Trophoblast cell (in vitro differentiated cells and primary cell): ENCODE measurements at regions not wholly inside any gene's neighbourhood (a gene's known extent, or its start where the extent isn't known, plus 50 kb on each side); places are given as distances from the start of the nearest gene placed in this dataset.
A peak's percentile ranks its signal among the peaks of the same experiment; 100 is the strongest.

Source experiments
- DNase-seq, 2 donors: peaks; one replicate each; pipeline ENCODE4 v3.0.0-alpha.2; 2016
- H2AFZ ChIP-seq: 2 replicates; pipeline ENCODE4 v1.6.1; 2013; ENCODE audit warnings: low read length, moderate library complexity, mild to moderate bottlenecking; ENCODE audit not compliant: insufficient read depth, poor library complexity
- H2AK5ac ChIP-seq: 2 replicates; pipeline ENCODE4 v1.6.1; 2013; ENCODE audit warnings: mild to moderate bottlenecking, low read length
- H2BK120ac ChIP-seq: 2 replicates; pipeline ENCODE4 v1.6.1; 2013; ENCODE audit warnings: low read length, mild to moderate bottlenecking, moderate library complexity; ENCODE audit not compliant: insufficient read depth, poor library complexity
- H2BK12ac ChIP-seq: 2 replicates; pipeline ENCODE4 v1.6.1; 2013; ENCODE audit warnings: mild to moderate bottlenecking, low read length, moderate library complexity
- H2BK5ac ChIP-seq: 2 replicates; pipeline ENCODE4 v1.6.1; 2013; ENCODE audit warnings: low read length, low read depth, moderate library complexity, mild to moderate bottlenecking; ENCODE audit not compliant: poor library complexity
- H3K14ac ChIP-seq: 2 replicates; pipeline ENCODE4 v1.6.1; 2013; ENCODE audit warnings: mild to moderate bottlenecking, low read length
- H3K18ac ChIP-seq: 2 replicates; pipeline ENCODE4 v1.6.1; 2013; ENCODE audit warnings: mild to moderate bottlenecking, low read length
- H3K23ac ChIP-seq: 2 replicates; pipeline ENCODE4 v1.6.1; 2013; ENCODE audit warnings: low read length
- H3K27ac ChIP-seq: 2 replicates; pipeline ENCODE4 v1.5.1; 2013; ENCODE audit warnings: low read depth, mild to moderate bottlenecking, inconsistent platforms, low read length, moderate library complexity
- H3K27me3 ChIP-seq: 2 replicates; pipeline ENCODE4 v1.6.1; 2013; ENCODE audit warnings: inconsistent platforms, mild to moderate bottlenecking, low read length, moderate library complexity; ENCODE audit not compliant: insufficient read depth
- H3K36me3 ChIP-seq, 2 experiments: 1 replicate in 1 of 2; 2 replicates in 1 of 2; pipeline ENCODE4 v1.6.1; 2013; ENCODE audit warnings: low read length in 2 of 2, mild to moderate bottlenecking in 2 of 2, moderate library complexity in 1 of 2; ENCODE audit not compliant: insufficient read depth in 2 of 2, control insufficient read depth in 1 of 2
- H3K4ac ChIP-seq: 2 replicates; pipeline ENCODE4 v1.6.1; 2013; ENCODE audit warnings: low read depth, mild to moderate bottlenecking, low read length, moderate library complexity
- H3K4me1 ChIP-seq, 2 experiments: 1 replicate in 1 of 2; 2 replicates in 1 of 2; pipeline ENCODE4 v1.6.1; 2013; ENCODE audit warnings: low read length in 2 of 2, mild to moderate bottlenecking in 2 of 2, moderate library complexity in 1 of 2; ENCODE audit not compliant: insufficient read depth in 2 of 2, control insufficient read depth in 1 of 2
- H3K4me2 ChIP-seq: 2 replicates; pipeline ENCODE4 v1.6.1; 2013; ENCODE audit warnings: inconsistent platforms, mild to moderate bottlenecking, low read length, moderate library complexity
- H3K4me3 ChIP-seq: 2 replicates; pipeline ENCODE4 v1.5.1; 2013; ENCODE audit warnings: mild to moderate bottlenecking, low read depth, low read length, inconsistent platforms
- H3K79me1 ChIP-seq: one replicate; pipeline ENCODE4 v1.6.1; 2013; ENCODE audit warnings: low read length
- H3K79me2 ChIP-seq: 2 replicates; pipeline ENCODE4 v1.6.1; 2013; ENCODE audit warnings: low read length, mild to moderate bottlenecking; ENCODE audit not compliant: control insufficient read depth, insufficient read depth, poor library complexity
- H3K9ac ChIP-seq: 2 replicates; pipeline ENCODE4 v1.6.1; 2013; ENCODE audit warnings: mild to moderate bottlenecking, low read length
- H3K9me3 ChIP-seq: 2 replicates; pipeline ENCODE4 v1.6.1; 2013; ENCODE audit warnings: low read depth, mild to moderate bottlenecking, control low read depth, inconsistent platforms, low read length; ENCODE audit not compliant: insufficient read depth
- H4K12ac ChIP-seq: 2 replicates; pipeline ENCODE4 v1.6.1; 2013; ENCODE audit warnings: low read depth, mild to moderate bottlenecking, low read length, moderate library complexity
- H4K8ac ChIP-seq: 2 replicates; pipeline ENCODE4 v1.6.1; 2013; ENCODE audit warnings: low read depth, mild to moderate bottlenecking, low read length, moderate library complexity
- H4K91ac ChIP-seq: one replicate; pipeline ENCODE4 v1.6.1; 2013; ENCODE audit warnings: low read depth, mild to moderate bottlenecking, low read length, moderate library complexity
- WGBS: extraction: QIAGEN DNeasy Blood & Tissue Kit; methylation state at CpG from one replicate; pipeline ENCODE4 v1.1.7; 2013; ENCODE audit warnings: missing lambda C conversion rate; ENCODE audit not compliant: insufficient read length, insufficient coverage; ENCODE audit errors: extremely low coverage; 5-methylcytosine and 5-hydroxymethylcytosine counted together

DNA sequence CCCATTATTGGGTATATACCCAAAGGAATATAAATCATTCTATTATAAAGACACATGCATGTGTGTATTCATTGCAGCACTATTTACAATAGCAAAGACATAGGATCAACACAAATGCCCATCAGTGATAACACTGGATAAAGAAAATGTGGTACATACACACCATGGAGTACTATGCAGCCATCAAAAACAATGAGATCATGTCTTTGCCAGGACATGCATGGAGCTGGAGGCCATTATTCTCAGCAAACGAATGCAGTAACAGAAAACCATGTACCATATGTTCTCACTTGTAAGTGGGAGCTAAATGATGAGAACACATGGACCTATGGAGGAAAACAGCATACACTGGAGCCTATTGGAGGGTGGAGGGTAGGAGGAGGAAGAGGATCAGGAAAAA is 402.4 kb downstream of the CSNK1G3 start:
- no peak overlapping the region for H4K91ac ChIP-seq
- no peak overlapping the region for H3K18ac ChIP-seq
- H2BK120ac ChIP-seq = no peak overlapping the region
- H3K4me1 ChIP-seq = no peaks in the 10 kb centered on the region
- H3K23ac ChIP-seq = no peak overlapping the region
- no peak overlapping the region for H2AK5ac ChIP-seq
- H3K79me1 ChIP-seq = no peaks in the 10 kb centered on the region
- no peak overlapping the region for H3K4me2 ChIP-seq
- no peak overlapping the region for H3K4me3 ChIP-seq
- H3K27me3 ChIP-seq = no peaks in the 10 kb centered on the region
- H3K79me2 ChIP-seq = no peaks in the 10 kb centered on the region
- H3K9me3 ChIP-seq = no peaks in the 10 kb centered on the region
- H2BK5ac ChIP-seq = no peak overlapping the region
- H3K27ac ChIP-seq = no peak overlapping the region
- no peak overlapping the region for H4K12ac ChIP-seq
- H3K4ac ChIP-seq = no peak overlapping the region
- H3K36me3 ChIP-seq = no peaks in the 10 kb centered on the region
- no peak overlapping the region for H4K8ac ChIP-seq
- no peak overlapping the region for H3K9ac ChIP-seq
- H2AFZ ChIP-seq = no peak overlapping the region
- H2BK12ac ChIP-seq = no peak overlapping the region
- no CpG with 5 or more reads among the region's 1 CpG for WGBS
- H3K14ac ChIP-seq = no peak overlapping the region
- no peak for DNase-seq

- Histone ChIP-seq H3K36me3 (no peaks in the 10 kb centered on the region), H2BK120ac (no peak overlapping the region), H4K91ac (no peak overlapping the region), H3K27ac (no peak overlapping the region), H3K79me2 (no peaks in the 10 kb centered on the region), H3K4ac (no peak overlapping the region), H3K9me3 (no peaks in the 10 kb centered on the region), H3K9ac (no peak overlapping the region), H3K4me3 (no peak overlapping the region), H3K18ac (no peak overlapping the region), H2BK5ac (no peak overlapping the region), H3K23ac (no peak overlapping the region), H2BK12ac (no peak overlapping the region), H4K8ac (no peak overlapping the region), H3K79me1 (no peaks in the 10 kb centered on the region), H3K4me1 (no peaks in the 10 kb centered on the region), H3K14ac (no peak overlapping the region), H3K27me3 (no peaks in the 10 kb centered on the region), H3K4me2 (no peak overlapping the region), H2AFZ (no peak overlapping the region), H4K12ac (no peak overlapping the region), H2AK5ac (no peak overlapping the region)
- DNase-seq = no peak
- no CpG with 5 or more reads among the region's 3 CpGs for WGBS
Measured at GRCh38 chr5:123907349-123907748, 395.4 kb downstream of the CSNK1G3 start.

- Histone ChIP-seq H2BK5ac (no peak overlapping the region), H3K18ac (no peak overlapping the region), H3K4me3 (no peak overlapping the region), H2BK120ac (no peak overlapping the region), H3K27ac (no peak overlapping the region), H3K27me3 (no peaks in the 10 kb centered on the region), H3K4me2 (no peak overlapping the region), H2AFZ (no peak overlapping the region), H3K23ac (no peak overlapping the region), H3K79me2 (no peaks in the 10 kb centered on the region), H3K4me1 (no peaks in the 10 kb centered on the region), H3K4ac (no peak overlapping the region), H3K9ac (no peak overlapping the region), H4K8ac (no peak overlapping the region), H2AK5ac (no peak overlapping the region), H3K14ac (no peak overlapping the region), H4K91ac (no peak overlapping the region), H3K36me3 (no peaks in the 10 kb centered on the region), H3K79me1 (no peaks in the 10 kb centered on the region), H2BK12ac (no peak overlapping the region), H4K12ac (no peak overlapping the region), H3K9me3 (no peaks in the 10 kb centered on the region)
- WGBS = no CpG with 5 or more reads among the region's 4 CpGs
- DNase-seq = no peak
Measured at GRCh38 chr5:123906698-123907295, 394.8 kb downstream of the CSNK1G3 start.

GRCh38 chr5:123885081-123885480 is 373.1 kb downstream of the CSNK1G3 start:
- H2BK5ac ChIP-seq = no peak overlapping the region
- no peak overlapping the region for H3K18ac ChIP-seq
- WGBS = no CpG with 5 or more reads among the region's 1 CpG
- no peak overlapping the region for H2AK5ac ChIP-seq
- H3K9ac ChIP-seq = no peak overlapping the region
- no peak overlapping the region for H3K4me2 ChIP-seq
- no peak overlapping the region for H2AFZ ChIP-seq
- H2BK120ac ChIP-seq = no peak overlapping the region
- H3K14ac ChIP-seq = no peak overlapping the region
- H3K79me2 ChIP-seq = no peaks in the 10 kb centered on the region
- H4K91ac ChIP-seq = no peak overlapping the region
- H3K27me3 ChIP-seq = no peaks in the 10 kb centered on the region
- H4K8ac ChIP-seq = no peak overlapping the region
- H3K27ac ChIP-seq = no peak overlapping the region
- H4K12ac ChIP-seq = no peak overlapping the region
- H3K9me3 ChIP-seq = no peaks in the 10 kb centered on the region
- H3K79me1 ChIP-seq = no peaks in the 10 kb centered on the region
- H3K4me1 ChIP-seq = no peaks in the 10 kb centered on the region
- no peak overlapping the region for H3K23ac ChIP-seq
- no peak overlapping the region for H3K4ac ChIP-seq
- peak in 1 of 2 donors; percentile 30 for DNase-seq
- H2BK12ac ChIP-seq = no peak overlapping the region
- H3K4me3 ChIP-seq = no peak overlapping the region
- no peaks in the 10 kb centered on the region for H3K36me3 ChIP-seq
